ENCODE measurements at regions not wholly inside any gene's neighbourhood (a gene's known extent, or its start where the extent isn't known, plus 50 kb on each side); places are given as distances from the start of the nearest gene placed in this dataset.

- TF ChIP-seq CTCF (conservative IDR thresholded peaks at IDR 0.05) (no peak), ZFX (IDR thresholded peaks at IDR 0.05) (no peak)
These were observed 246.5 kb upstream of the SPRED2 start for GRCh38 chr2:65678779-65679391.

Data from C4-2B (cell line).